BLaER1 treated with 17β-estradiol and CSF1 and Interleukin-3, amounts not matched to agents 10 nM and 100 nM (cell line): ENCODE measurements at regions not wholly inside any gene's neighbourhood (a gene's known extent, or its start where the extent isn't known, plus 50 kb on each side); places are given as distances from the start of the nearest gene placed in this dataset.

Source experiments
- H3K27ac ChIP-seq, 11 experiments: shearing (Covaris generic); formaldehyde crosslinking; 2 replicates each; pipeline ENCODE4 v1.8.1; 2022
- H3K27me3 ChIP-seq, 11 experiments: shearing (Covaris generic); formaldehyde crosslinking; 2 replicates each; pipeline ENCODE4 v1.8.1; 2022
- H3K36me3 ChIP-seq, 11 experiments: shearing (Covaris generic); formaldehyde crosslinking; 2 replicates each; pipeline ENCODE4 v1.8.1; 2022
- H3K4me1 ChIP-seq, 10 experiments: shearing (Covaris generic); formaldehyde crosslinking; 2 replicates each; pipeline ENCODE4 v1.8.1; 2022
- H3K4me2 ChIP-seq, 11 experiments: shearing (Covaris generic); formaldehyde crosslinking; 2 replicates each; pipeline ENCODE4 v1.8.1; 2022
- H3K4me3 ChIP-seq, 10 experiments: shearing (Covaris generic); formaldehyde crosslinking; 2 replicates each; pipeline ENCODE4 v1.8.1; 2022
- H3K9ac ChIP-seq, 11 experiments: shearing (Covaris generic); formaldehyde crosslinking; 2 replicates each; pipeline ENCODE4 v1.8.1; 2022
- H3K9me3 ChIP-seq, 11 experiments: shearing (Covaris generic); formaldehyde crosslinking; replicated peaks in 1 of 11; 2 replicates each; pipeline ENCODE4 v1.8.1; 2022
- H4K20me1 ChIP-seq, 11 experiments: shearing (Covaris generic); formaldehyde crosslinking; 2 replicates each; pipeline ENCODE4 v1.8.1; 2022
- Cebpa-rat ChIP-seq, 11 experiments: shearing (Covaris generic); IDR thresholded peaks; 2 replicates each; pipeline ENCODE4 v1.8.1; 2022

DNA sequence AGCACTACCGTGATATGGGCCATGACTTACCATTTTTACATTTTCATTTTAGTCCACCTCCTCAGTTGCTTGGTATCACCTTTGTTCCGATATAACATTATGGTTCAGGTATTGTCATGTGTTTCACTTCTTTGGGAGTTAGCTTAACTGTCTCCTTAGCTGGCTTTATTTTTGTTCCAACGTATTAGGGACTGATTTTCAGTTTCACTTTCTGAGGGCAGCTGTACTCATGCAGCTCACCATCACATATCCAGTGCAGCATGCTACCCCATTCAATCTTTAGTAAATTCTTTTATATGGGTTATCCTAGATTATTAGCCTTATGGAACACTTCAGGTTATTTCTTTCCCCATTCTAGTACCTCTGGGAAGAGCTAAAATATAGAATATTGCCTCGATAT lies 362.2 kb upstream of the IRAK1BP1 start:
- H3K4me3 ChIP-seq, result no peak overlapping the region

DNA sequence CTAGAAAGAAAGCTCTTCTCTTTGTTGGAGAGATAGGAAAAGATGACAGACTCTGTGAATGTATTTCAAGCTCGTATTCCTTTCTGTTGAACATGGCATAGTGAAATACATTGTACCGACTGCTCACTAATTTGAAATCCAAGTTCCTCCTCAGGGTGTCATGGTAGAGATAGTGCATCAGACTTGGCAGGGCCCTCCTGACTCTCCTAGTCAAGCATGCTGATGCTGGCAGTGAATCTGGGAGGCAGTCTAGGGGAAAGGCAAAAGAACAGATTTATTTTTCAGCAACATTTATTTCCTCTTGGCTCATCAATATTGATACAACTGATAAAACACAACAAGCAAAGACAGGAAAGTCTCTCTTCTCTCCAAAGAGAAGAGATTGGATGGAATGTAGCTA lies 356.3 kb upstream of the IRAK1BP1 start:
- no peaks in the 10 kb centered on the region for H3K27me3 ChIP-seq
- peaks cover 0 to 16% (median 8%) of the 10 kb centered on the region in 11 experiments; a peak in 13 of 22 replicates for H3K9me3 ChIP-seq
- no peaks in the 10 kb centered on the region for H3K4me1 ChIP-seq
- H4K20me1 ChIP-seq, result no peaks in the 10 kb centered on the region
- H3K9ac ChIP-seq, result no peak overlapping the region
- no peak overlapping the region for H3K27ac ChIP-seq
- H3K4me3 ChIP-seq, result no peak overlapping the region
- H3K4me2 ChIP-seq, result no peak overlapping the region
- no peak for TF ChIP-seq Cebpa-rat (IDR thresholded peaks at IDR 0.05)
- H3K36me3 ChIP-seq, result no peaks in the 10 kb centered on the region

More for the DNA sequence above, 362.2 kb upstream of the IRAK1BP1 start:
- no peak overlapping the region for H3K9ac ChIP-seq
- TF ChIP-seq Cebpa-rat (IDR thresholded peaks at IDR 0.05), result no peak
- no peaks in the 10 kb centered on the region for H4K20me1 ChIP-seq
- H3K27me3 ChIP-seq, result no peaks in the 10 kb centered on the region
- no peaks in the 10 kb centered on the region for H3K4me1 ChIP-seq
- H3K9me3 ChIP-seq, result peaks cover 0 to 16% (median 8%) of the 10 kb centered on the region in 11 experiments; a peak in 13 of 22 replicates
- no peak overlapping the region for H3K4me2 ChIP-seq
- H3K27ac ChIP-seq, result no peak overlapping the region
- no peaks in the 10 kb centered on the region for H3K36me3 ChIP-seq

DNA sequence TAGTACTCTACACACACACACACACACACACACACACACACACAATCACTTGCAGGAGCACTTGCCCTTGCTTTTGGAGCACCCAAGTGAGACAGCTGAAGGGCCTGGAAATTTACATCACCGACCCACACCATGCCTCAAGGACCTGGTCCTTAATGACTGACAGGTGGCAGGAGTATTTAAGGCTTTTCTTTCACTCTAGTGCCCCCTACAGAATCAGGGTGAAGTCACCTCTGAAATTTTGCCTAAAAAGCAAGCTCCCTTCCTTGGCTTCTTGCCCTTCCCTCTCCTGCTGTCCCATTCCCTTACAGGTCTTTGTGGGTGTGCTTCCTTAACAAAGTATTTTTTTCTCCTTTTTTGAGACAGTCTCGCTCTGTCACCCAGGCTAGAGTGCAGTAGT lies 353.5 kb upstream of the IRAK1BP1 start:
- no peak for TF ChIP-seq Cebpa-rat (IDR thresholded peaks at IDR 0.05)
- Histone ChIP-seq H3K9me3 (no peaks in the 10 kb centered on the region), H3K4me2 (no peak overlapping the region), H3K4me1 (no peaks in the 10 kb centered on the region), H4K20me1 (no peaks in the 10 kb centered on the region), H3K36me3 (no peaks in the 10 kb centered on the region), H3K27ac (no peak overlapping the region), H3K4me3 (no peak overlapping the region), H3K27me3 (no peaks in the 10 kb centered on the region), H3K9ac (no peak overlapping the region)

GRCh38 chr6:78515271-78515670 lies 352.1 kb upstream of the IRAK1BP1 start:
- H3K9me3 ChIP-seq, result no peaks in the 10 kb centered on the region
- no peaks in the 10 kb centered on the region for H3K4me1 ChIP-seq
- H3K27me3 ChIP-seq, result no peaks in the 10 kb centered on the region
- H3K4me3 ChIP-seq, result no peak overlapping the region
- H3K27ac ChIP-seq, result no peak overlapping the region
- no peak overlapping the region for H3K9ac ChIP-seq
- TF ChIP-seq Cebpa-rat (IDR thresholded peaks at IDR 0.05), result no peak
- no peak overlapping the region for H3K4me2 ChIP-seq
- no peaks in the 10 kb centered on the region for H4K20me1 ChIP-seq
- H3K36me3 ChIP-seq, result no peaks in the 10 kb centered on the region

DNA sequence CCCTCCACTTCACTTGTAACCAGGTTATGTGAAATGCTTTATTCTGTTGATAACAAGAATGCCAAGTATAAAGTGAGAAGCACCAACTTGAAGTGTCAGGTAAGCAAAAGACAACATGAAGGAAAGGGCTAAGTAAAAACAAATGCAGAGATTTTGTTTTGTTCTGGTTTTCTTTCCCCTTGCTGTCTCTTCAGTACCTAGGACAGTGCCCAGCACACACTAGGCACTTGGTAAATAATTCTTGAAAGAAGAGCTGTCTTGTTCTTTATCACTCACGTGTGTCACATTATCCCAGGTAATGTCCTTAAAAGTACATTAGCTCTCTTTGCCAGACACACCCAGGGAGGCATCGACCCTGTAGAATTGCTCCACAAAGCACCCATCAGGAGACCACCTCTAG lies 350.0 kb upstream of the IRAK1BP1 start:
- H3K36me3 ChIP-seq, result no peaks in the 10 kb centered on the region
- H3K9me3 ChIP-seq, result no peaks in the 10 kb centered on the region
- no peaks in the 10 kb centered on the region for H3K27me3 ChIP-seq
- H3K4me1 ChIP-seq, result no peaks in the 10 kb centered on the region
- no peak overlapping the region for H3K4me3 ChIP-seq
- H3K4me2 ChIP-seq, result no peak overlapping the region
- H3K9ac ChIP-seq, result no peak overlapping the region
- no peak for TF ChIP-seq Cebpa-rat (IDR thresholded peaks at IDR 0.05)
- H4K20me1 ChIP-seq, result no peaks in the 10 kb centered on the region
- no peak overlapping the region for H3K27ac ChIP-seq

DNA sequence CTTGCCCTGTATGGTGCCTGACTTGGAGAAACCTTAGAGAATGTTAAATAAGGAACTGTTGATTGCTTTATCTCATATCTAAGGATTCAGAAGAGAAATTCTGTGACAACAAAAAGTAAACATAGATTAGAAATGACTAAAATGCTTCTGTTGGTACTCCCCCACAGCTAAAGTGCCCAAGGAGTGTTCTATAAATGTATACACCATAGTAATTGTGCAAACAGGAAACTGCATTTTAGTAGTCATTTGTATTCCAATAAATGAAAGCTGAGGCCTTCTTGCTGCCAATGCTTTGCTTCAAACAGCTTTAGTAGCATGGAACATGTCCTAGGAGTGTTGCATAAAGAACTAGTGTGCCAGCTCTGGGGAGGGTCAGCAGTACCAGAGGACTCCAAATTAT lies 343.7 kb upstream of the IRAK1BP1 start:
- no peak for TF ChIP-seq Cebpa-rat (IDR thresholded peaks at IDR 0.05)
- Histone ChIP-seq H3K4me2 (no peak overlapping the region), H3K36me3 (no peaks in the 10 kb centered on the region)

GRCh38 chr6:78525976-78526375 lies 341.4 kb upstream of the IRAK1BP1 start:
- Histone ChIP-seq H3K27me3 (no peaks in the 10 kb centered on the region), H3K36me3 (no peaks in the 10 kb centered on the region), H3K4me2 (no peak overlapping the region), H4K20me1 (no peaks in the 10 kb centered on the region), H3K4me3 (no peak overlapping the region), H3K4me1 (no peaks in the 10 kb centered on the region), H3K27ac (no peak overlapping the region), H3K9me3 (no peaks in the 10 kb centered on the region), H3K9ac (no peak overlapping the region)
- no peak for TF ChIP-seq Cebpa-rat (IDR thresholded peaks at IDR 0.05)

More for the DNA sequence above, 343.7 kb upstream of the IRAK1BP1 start:
- Histone ChIP-seq H3K4me3 (no peak overlapping the region), H3K9ac (no peak overlapping the region), H3K9me3 (no peaks in the 10 kb centered on the region), H3K4me1 (no peaks in the 10 kb centered on the region), H3K27ac (no peak overlapping the region), H4K20me1 (no peaks in the 10 kb centered on the region), H3K27me3 (no peaks in the 10 kb centered on the region)

- Histone ChIP-seq H3K36me3 (no peaks in the 10 kb centered on the region), H3K27me3 (no peaks in the 10 kb centered on the region), H3K4me2 (no peak overlapping the region), H4K20me1 (no peaks in the 10 kb centered on the region), H3K4me3 (no peak overlapping the region), H3K4me1 (no peaks in the 10 kb centered on the region), H3K9ac (no peak overlapping the region), H3K27ac (no peak overlapping the region), H3K9me3 (no peaks in the 10 kb centered on the region)
- no peak for TF ChIP-seq Cebpa-rat (IDR thresholded peaks at IDR 0.05)
These were observed 340.9 kb upstream of the IRAK1BP1 start for GRCh38 chr6:78526432-78526831.

GRCh38 chr6:78528926-78529325 lies 338.4 kb upstream of the IRAK1BP1 start:
- no peaks in the 10 kb centered on the region for H3K36me3 ChIP-seq
- no peak overlapping the region for H3K27ac ChIP-seq
- H3K27me3 ChIP-seq, result no peaks in the 10 kb centered on the region
- no peak overlapping the region for H3K4me3 ChIP-seq
- H3K4me1 ChIP-seq, result no peaks in the 10 kb centered on the region
- no peaks in the 10 kb centered on the region for H3K9me3 ChIP-seq
- no peaks in the 10 kb centered on the region for H4K20me1 ChIP-seq
- H3K9ac ChIP-seq, result no peak overlapping the region
- no peak overlapping the region for H3K4me2 ChIP-seq
- TF ChIP-seq Cebpa-rat (IDR thresholded peaks at IDR 0.05), result no peak

- Histone ChIP-seq H3K9me3 (no peaks in the 10 kb centered on the region), H3K27me3 (no peaks in the 10 kb centered on the region), H3K4me2 (no peak overlapping the region), H3K4me1 (no peaks in the 10 kb centered on the region), H3K36me3 (no peaks in the 10 kb centered on the region), H4K20me1 (no peaks in the 10 kb centered on the region), H3K27ac (no peak overlapping the region), H3K9ac (no peak overlapping the region), H3K4me3 (no peak overlapping the region)
- TF ChIP-seq Cebpa-rat (IDR thresholded peaks at IDR 0.05), result no peak
These were observed 337.1 kb upstream of the IRAK1BP1 start for GRCh38 chr6:78530208-78530607.

- H3K9me3 ChIP-seq, result no peaks in the 10 kb centered on the region
- H3K36me3 ChIP-seq, result no peaks in the 10 kb centered on the region
- H3K4me3 ChIP-seq, result no peak overlapping the region
- no peak overlapping the region for H3K4me2 ChIP-seq
- no peak for TF ChIP-seq Cebpa-rat (IDR thresholded peaks at IDR 0.05)
- H4K20me1 ChIP-seq, result no peaks in the 10 kb centered on the region
- no peak overlapping the region for H3K27ac ChIP-seq
- no peaks in the 10 kb centered on the region for H3K27me3 ChIP-seq
- H3K9ac ChIP-seq, result no peak overlapping the region
- H3K4me1 ChIP-seq, result no peaks in the 10 kb centered on the region
These were observed 333.9 kb upstream of the IRAK1BP1 start for GRCh38 chr6:78533426-78533825.
